NB4 (cell line): ENCODE measurements at regions not wholly inside any gene's neighbourhood (a gene's known extent, or its start where the extent isn't known, plus 50 kb on each side); places are given as distances from the start of the nearest gene placed in this dataset.

Source experiments
- MYC ChIP-seq: IDR thresholded peaks from 2 replicates; pipeline ENCODE4 v1.6.1; 2011; ENCODE audit warnings: low read depth, low read length
- POLR2A ChIP-seq: IDR thresholded peaks from 2 replicates; pipeline ENCODE4 v1.6.1; 2011; ENCODE audit warnings: mild to moderate bottlenecking; ENCODE audit not compliant: insufficient read length; ENCODE audit errors: extremely low read depth
- TF ChIP-seq, protein P1 (sequence below): IDR thresholded peaks from one replicate; pipeline ENCODE4 v1.5.1; 2012; ENCODE audit warnings: low read depth, low read length
- TF ChIP-seq, protein P2 (sequence below): IDR thresholded peaks from 2 replicates; pipeline ENCODE4 v1.6.1; 2011; ENCODE audit warnings: low read depth, low read length

DNA sequence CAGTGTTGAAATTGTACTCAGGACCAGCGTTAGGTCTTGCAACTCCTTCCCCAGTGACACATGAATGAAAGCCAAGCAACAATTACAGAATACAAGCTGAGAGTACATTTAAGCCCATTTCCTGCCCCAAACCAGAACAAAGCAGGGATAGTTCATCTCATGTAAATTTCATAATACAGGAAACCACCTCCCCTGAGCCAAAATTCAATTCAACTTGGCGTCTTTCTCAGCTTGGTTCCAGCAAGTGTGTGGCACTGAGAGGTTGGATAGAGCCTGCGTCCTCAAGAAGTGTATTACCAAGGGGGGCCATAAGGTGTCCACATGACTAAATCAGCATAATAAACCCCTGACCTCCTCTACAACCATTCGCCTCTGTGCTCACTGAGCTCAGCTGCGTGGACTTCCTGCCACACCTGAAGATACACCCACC lies 278.9 kb upstream of the CRY1 start:
- TF ChIP-seq POLR2A = no peak
- TF ChIP-seq, protein P1, sequence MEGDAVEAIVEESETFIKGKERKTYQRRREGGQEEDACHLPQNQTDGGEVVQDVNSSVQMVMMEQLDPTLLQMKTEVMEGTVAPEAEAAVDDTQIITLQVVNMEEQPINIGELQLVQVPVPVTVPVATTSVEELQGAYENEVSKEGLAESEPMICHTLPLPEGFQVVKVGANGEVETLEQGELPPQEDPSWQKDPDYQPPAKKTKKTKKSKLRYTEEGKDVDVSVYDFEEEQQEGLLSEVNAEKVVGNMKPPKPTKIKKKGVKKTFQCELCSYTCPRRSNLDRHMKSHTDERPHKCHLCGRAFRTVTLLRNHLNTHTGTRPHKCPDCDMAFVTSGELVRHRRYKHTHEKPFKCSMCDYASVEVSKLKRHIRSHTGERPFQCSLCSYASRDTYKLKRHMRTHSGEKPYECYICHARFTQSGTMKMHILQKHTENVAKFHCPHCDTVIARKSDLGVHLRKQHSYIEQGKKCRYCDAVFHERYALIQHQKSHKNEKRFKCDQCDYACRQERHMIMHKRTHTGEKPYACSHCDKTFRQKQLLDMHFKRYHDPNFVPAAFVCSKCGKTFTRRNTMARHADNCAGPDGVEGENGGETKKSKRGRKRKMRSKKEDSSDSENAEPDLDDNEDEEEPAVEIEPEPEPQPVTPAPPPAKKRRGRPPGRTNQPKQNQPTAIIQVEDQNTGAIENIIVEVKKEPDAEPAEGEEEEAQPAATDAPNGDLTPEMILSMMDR = no peak
- TF ChIP-seq MYC = no peak
- TF ChIP-seq, protein P2, sequence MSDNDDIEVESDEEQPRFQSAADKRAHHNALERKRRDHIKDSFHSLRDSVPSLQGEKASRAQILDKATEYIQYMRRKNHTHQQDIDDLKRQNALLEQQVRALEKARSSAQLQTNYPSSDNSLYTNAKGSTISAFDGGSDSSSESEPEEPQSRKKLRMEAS = no peak
